ENCODE measurements at regions not wholly inside any gene's neighbourhood (a gene's known extent, or its start where the extent isn't known, plus 50 kb on each side); places are given as distances from the start of the nearest gene placed in this dataset.

DNA sequence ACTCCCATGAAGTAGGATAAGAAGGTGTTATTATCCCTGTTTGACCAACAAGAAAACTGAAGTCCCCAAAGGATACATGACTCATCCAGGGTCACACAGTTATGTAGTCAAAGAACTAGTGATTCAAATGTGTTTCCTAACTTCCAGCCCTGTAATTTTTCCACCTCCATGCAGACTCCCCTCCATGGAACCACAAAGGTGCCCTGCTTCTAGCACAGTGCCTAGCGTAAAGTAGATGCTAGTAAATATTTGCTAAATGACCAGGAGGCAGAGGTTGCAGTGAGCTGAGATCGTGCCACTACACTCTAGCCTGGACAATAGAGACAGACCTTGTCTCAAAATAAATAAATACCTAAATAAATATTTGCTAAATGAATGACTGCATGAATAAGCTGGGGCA, 55.8 kb downstream of the FRMPD3 start:
- ChIA-PET POLR2A (no interaction called here), CTCF (ENCODE audit: low intra/inter-chr PET ratio, low total read pairs) (no interaction called here)
- TF ChIP-seq RFXANK (CRISPR knock-in tag; IDR thresholded peaks at IDR 0.05): no peak
- WGBS (ENCODE audit: low lambda C conversion rate): 0% methylated on average over 2 of the region's 2 CpGs
- no peaks in the 10 kb centered on the region for H3K9me3 ChIP-seq (ENCODE audit: low read length)
- BruUV-seq (replicated peaks): no TSS peak
- no peaks in the 10 kb centered on the region for H3K4me1 ChIP-seq (ENCODE audit: insufficient read depth, low read length)
- H3K36me3 ChIP-seq (replicated peaks in 1 of 2; ENCODE audit: control insufficient read depth in 1 of 2, insufficient read depth in 2 of 2, low read length in 2 of 2): no peaks in the 10 kb centered on the region
- no peak overlapping the region for H3K27ac ChIP-seq (ENCODE audit: extremely low read length, insufficient read depth, low read length)
- peaks cover 0 to 28% of the 10 kb centered on the region in 2 experiments; a peak in 1 of 5 replicates for H3K27me3 ChIP-seq (ENCODE audit: control insufficient read depth in 1 of 2, insufficient read depth in 2 of 2, low read length in 2 of 2)
- no peaks in the 10 kb centered on the region for H3K79me2 ChIP-seq (ENCODE audit: insufficient read depth, low read length)
- intact Hi-C loops (cut with micrococcal nuclease; ENCODE audit: unreplicated experiment) (no loop called here), in situ Hi-C loops (cut with HindIII; ENCODE audit: extremely low pct_ligation_motif_present, low pct_unique_long_range_greater_than_20kb) (no loop called here)
- FAIRE-seq (no peak), ATAC-seq (no peak), DNase-seq (ENCODE audit: low spot score) (peak; percentile 1)
- H3K4me3 ChIP-seq (replicated peaks in 1 of 3; ENCODE audit: insufficient read depth in 1 of 3, low read depth in 2 of 3, low read length in 3 of 3): no peak overlapping the region
- no peak overlapping the region for H3K9ac ChIP-seq (ENCODE audit: insufficient read depth, low read depth, low read length)
- H2AFZ ChIP-seq (ENCODE audit: low read length): no peak overlapping the region
- no peak overlapping the region for H3K4me2 ChIP-seq (ENCODE audit: low read depth, low read length)
- no peaks in the 10 kb centered on the region for H4K20me1 ChIP-seq (ENCODE audit: insufficient read depth, low read length)

DNA sequence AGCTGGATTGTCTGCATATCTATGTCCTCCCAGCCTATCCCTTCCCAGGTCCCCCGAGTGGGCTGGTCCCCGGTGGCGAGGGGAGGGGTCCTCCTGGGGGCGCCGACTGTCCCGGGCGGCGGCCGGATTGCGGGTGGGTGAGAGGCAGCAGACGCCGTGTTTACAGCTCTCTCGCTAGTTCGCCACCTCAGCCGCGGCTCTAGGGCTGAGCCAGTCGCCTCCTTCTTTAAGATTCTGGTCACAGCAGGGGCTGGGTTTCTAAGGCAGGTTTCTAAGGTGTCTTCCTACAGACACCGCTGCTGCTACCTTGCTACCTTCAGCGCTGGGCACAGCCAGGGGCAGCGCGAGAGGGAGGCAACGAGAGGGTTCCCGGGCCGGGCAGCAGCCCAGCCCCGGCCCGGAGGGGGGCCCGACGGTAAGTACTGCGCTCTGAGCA, 57.2 kb downstream of the FRMPD3 start:
- Histone ChIP-seq H3K4me3 (replicated peaks in 1 of 3; ENCODE audit: insufficient read depth in 1 of 3, low read depth in 2 of 3, low read length in 3 of 3) (no peak overlapping the region), H3K27me3 (ENCODE audit: control insufficient read depth in 1 of 2, insufficient read depth in 2 of 2, low read length in 2 of 2) (peaks cover 0 to 28% of the 10 kb centered on the region in 2 experiments; a peak in 1 of 5 replicates), H2AFZ (ENCODE audit: low read length) (no peak overlapping the region), H3K9ac (ENCODE audit: insufficient read depth, low read depth, low read length) (no peak overlapping the region), H3K4me1 (ENCODE audit: insufficient read depth, low read length) (no peaks in the 10 kb centered on the region), H3K27ac (ENCODE audit: extremely low read length, insufficient read depth, low read length) (no peak overlapping the region), H3K79me2 (ENCODE audit: insufficient read depth, low read length) (no peaks in the 10 kb centered on the region), H4K20me1 (ENCODE audit: insufficient read depth, low read length) (no peaks in the 10 kb centered on the region), H3K4me2 (ENCODE audit: low read depth, low read length) (no peak overlapping the region), H3K36me3 (replicated peaks in 1 of 2; ENCODE audit: control insufficient read depth in 1 of 2, insufficient read depth in 2 of 2, low read length in 2 of 2) (no peaks in the 10 kb centered on the region), H3K9me3 (ENCODE audit: low read length) (no peaks in the 10 kb centered on the region)
- ATAC-seq: no peak
- no peak for FAIRE-seq
- POLR2A ChIA-PET: no interaction called here
- CTCF ChIA-PET (ENCODE audit: low intra/inter-chr PET ratio, low total read pairs): no interaction called here
- intact Hi-C loops (cut with micrococcal nuclease; ENCODE audit: unreplicated experiment): no loop called here
- BruUV-seq (replicated peaks): no TSS peak
- no CpG with 5 or more reads among the region's 29 CpGs for WGBS (ENCODE audit: low lambda C conversion rate)
- in situ Hi-C loops (cut with HindIII; ENCODE audit: extremely low pct_ligation_motif_present, low pct_unique_long_range_greater_than_20kb): no loop called here
- DNase-seq (ENCODE audit: low spot score): no peak
- no peak for TF ChIP-seq NPAS2 (CRISPR knock-in tag; IDR thresholded peaks at IDR 0.05; ENCODE audit: borderline replicate concordance)
- no peak for TF ChIP-seq POLR2AphosphoS2 (IDR thresholded peaks at IDR 0.05; ENCODE audit: low read depth, low read length)
- TF ChIP-seq, protein P1, sequence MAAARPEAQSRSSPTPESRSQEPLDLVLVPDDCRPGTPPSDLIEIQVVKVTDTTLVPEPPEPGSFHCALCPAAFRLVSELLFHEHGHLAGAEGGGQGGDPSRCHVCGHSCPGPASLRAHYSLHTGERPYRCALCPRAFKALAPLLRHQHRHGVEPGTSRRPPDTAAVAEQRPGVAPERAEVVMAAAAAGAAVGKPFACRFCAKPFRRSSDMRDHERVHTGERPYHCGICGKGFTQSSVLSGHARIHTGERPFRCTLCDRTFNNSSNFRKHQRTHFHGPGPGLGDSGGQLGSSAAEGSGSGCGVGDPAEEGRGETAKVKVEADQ (CRISPR knock-in tag; IDR thresholded peaks at IDR 0.05; ENCODE audit: borderline replicate concordance): no peak
- TF ChIP-seq ARNT (IDR thresholded peaks at IDR 0.05): no peak
- TF ChIP-seq, protein P2, sequence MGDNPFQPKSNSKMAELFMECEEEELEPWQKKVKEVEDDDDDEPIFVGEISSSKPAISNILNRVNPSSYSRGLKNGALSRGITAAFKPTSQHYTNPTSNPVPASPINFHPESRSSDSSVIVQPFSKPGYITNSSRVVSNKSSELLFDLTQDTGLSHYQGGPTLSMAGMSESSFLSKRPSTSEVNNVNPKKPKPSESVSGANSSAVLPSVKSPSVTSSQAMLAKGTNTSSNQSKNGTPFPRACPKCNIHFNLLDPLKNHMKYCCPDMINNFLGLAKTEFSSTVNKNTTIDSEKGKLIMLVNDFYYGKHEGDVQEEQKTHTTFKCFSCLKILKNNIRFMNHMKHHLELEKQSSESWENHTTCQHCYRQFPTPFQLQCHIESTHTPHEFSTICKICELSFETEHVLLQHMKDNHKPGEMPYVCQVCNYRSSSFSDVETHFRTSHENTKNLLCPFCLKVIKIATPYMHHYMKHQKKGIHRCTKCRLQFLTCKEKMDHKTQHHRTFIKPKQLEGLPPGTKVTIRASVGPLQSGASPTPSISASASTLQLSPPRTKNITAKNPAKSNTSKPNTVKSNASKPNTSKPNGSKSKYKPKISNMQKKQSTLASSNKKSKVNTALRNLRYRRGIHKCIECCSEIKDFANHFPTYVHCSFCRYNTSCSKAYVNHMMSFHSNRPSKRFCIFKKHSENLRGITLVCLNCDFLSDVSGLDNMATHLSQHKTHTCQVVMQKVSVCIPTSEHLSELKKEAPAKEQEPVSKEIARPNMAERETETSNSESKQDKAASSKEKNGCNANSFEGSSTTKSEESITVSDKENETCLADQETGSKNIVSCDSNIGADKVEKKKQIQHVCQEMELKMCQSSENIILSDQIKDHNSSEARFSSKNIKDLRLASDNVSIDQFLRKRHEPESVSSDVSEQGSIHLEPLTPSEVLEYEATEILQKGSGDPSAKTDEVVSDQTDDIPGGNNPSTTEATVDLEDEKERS (CRISPR knock-in tag; IDR thresholded peaks at IDR 0.05): no peak
- TF ChIP-seq SMAD1 (CRISPR knock-in tag; IDR thresholded peaks at IDR 0.05; ENCODE audit: borderline replicate concordance, low read depth): no peak
- TF ChIP-seq, protein P3, sequence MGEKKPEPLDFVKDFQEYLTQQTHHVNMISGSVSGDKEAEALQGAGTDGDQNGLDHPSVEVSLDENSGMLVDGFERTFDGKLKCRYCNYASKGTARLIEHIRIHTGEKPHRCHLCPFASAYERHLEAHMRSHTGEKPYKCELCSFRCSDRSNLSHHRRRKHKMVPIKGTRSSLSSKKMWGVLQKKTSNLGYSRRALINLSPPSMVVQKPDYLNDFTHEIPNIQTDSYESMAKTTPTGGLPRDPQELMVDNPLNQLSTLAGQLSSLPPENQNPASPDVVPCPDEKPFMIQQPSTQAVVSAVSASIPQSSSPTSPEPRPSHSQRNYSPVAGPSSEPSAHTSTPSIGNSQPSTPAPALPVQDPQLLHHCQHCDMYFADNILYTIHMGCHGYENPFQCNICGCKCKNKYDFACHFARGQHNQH (CRISPR knock-in tag; IDR thresholded peaks at IDR 0.05): no peak
- TF ChIP-seq, protein P4, sequence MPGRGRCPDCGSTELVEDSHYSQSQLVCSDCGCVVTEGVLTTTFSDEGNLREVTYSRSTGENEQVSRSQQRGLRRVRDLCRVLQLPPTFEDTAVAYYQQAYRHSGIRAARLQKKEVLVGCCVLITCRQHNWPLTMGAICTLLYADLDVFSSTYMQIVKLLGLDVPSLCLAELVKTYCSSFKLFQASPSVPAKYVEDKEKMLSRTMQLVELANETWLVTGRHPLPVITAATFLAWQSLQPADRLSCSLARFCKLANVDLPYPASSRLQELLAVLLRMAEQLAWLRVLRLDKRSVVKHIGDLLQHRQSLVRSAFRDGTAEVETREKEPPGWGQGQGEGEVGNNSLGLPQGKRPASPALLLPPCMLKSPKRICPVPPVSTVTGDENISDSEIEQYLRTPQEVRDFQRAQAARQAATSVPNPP (CRISPR knock-in tag; IDR thresholded peaks at IDR 0.05): no peak

Data from HepG2 (cell line).